Fibroblast of lung (primary cell): ENCODE measurements at regions not wholly inside any gene's neighbourhood (a gene's known extent, or its start where the extent isn't known, plus 50 kb on each side); places are given as distances from the start of the nearest gene placed in this dataset.

Experiments
- CTCF ChIP-seq, 2 donors: IDR thresholded peaks in 1 of 2; conservative IDR thresholded peaks in 1 of 2; 1 replicate in 1 of 2; 2 replicates in 1 of 2; pipeline ENCODE4 v1.5.1; 2011 to 2012; ENCODE audit warnings: low read length in 2 of 2, control low read depth in 1 of 2, inconsistent platforms in 1 of 2, low read depth in 1 of 2, mild to moderate bottlenecking in 1 of 2
- EZH2 ChIP-seq: IDR thresholded peaks from 2 replicates; pipeline ENCODE4 v1.5.1; 2012; ENCODE audit warnings: low read length, control low read depth, mild to moderate bottlenecking; ENCODE audit errors: missing control alignments

- TF ChIP-seq CTCF (conservative IDR thresholded peaks at IDR 0.05 in 1 of 2, IDR thresholded peaks at IDR 0.05 in 1 of 2; ENCODE audit: low read depth in 1 of 2, low read length in 2 of 2) (no peak), EZH2 (no peak)
Measured at GRCh38 chr21:24890021-24890420, 717.3 kb downstream of the MRPL39 start.
